A549 (cell line): ENCODE measurements at regions not wholly inside any gene's neighbourhood (a gene's known extent, or its start where the extent isn't known, plus 50 kb on each side); places are given as distances from the start of the nearest gene placed in this dataset.

Experiments
- CBX2 ChIP-seq: fragments of 200-600 bp; sonication (generic); IDR thresholded peaks from 2 replicates; pipeline ENCODE4 v1.6.1; 2016; ENCODE audit warnings: low read depth, mild to moderate bottlenecking, borderline replicate concordance
- CHD2 ChIP-seq: fragments of 150-350 bp; IDR thresholded peaks from 2 replicates; pipeline ENCODE4 v1.6.1; 2014; ENCODE audit warnings: low read length; ENCODE audit not compliant: partially characterized antibody
- CTCF ChIP-seq: fragments of >200 bp; sonication (Bioruptor Twin); formaldehyde crosslinking; IDR thresholded peaks from 3 replicates; pipeline ENCODE4 v1.5.1; 2016
- EP300 ChIP-seq, 2 experiments: fragments of >200 bp; sonication (Bioruptor Twin); formaldehyde crosslinking; IDR thresholded peaks; 2 replicates in 1 of 2; 3 replicates in 1 of 2; pipeline ENCODE4 v1.6.1; 2016 to 2017
- MAFK ChIP-seq: fragments of 450-650 bp; IDR thresholded peaks from 2 replicates; pipeline ENCODE4 v1.6.1; 2014; ENCODE audit not compliant: partially characterized antibody
- MAX ChIP-seq: IDR thresholded peaks from 2 replicates; pipeline ENCODE4 v1.6.1; 2012
- POLR2A ChIP-seq: IDR thresholded peaks from 2 replicates; pipeline ENCODE4 v1.6.1; 2012; ENCODE audit warnings: mild to moderate bottlenecking, low read length
- RCOR1 ChIP-seq: fragments of 150-350 bp; IDR thresholded peaks from 2 replicates; pipeline ENCODE4 v1.6.1; 2014; ENCODE audit warnings: antibody characterized with exemption, low read length, low read depth
- REST ChIP-seq: fragments of 200-600 bp; sonication (generic); IDR thresholded peaks from 2 replicates; pipeline ENCODE4 v1.6.1; 2016; ENCODE audit warnings: antibody characterized with exemption, mild to moderate bottlenecking, moderate library complexity
- TP53 ChIP-seq: fragments of 250-450 bp; sonication (Bioruptor Pico); IDR thresholded peaks from 2 replicates; pipeline ENCODE4 v1.5.0; 2021; ENCODE audit warnings: mild to moderate bottlenecking, moderate library complexity
- ZFP36 ChIP-seq: fragments of 450-650 bp; IDR thresholded peaks from 2 replicates; pipeline ENCODE4 v1.6.1; 2014; ENCODE audit warnings: borderline replicate concordance; ENCODE audit not compliant: partially characterized antibody

GRCh38 chr6:163671355-163671754, 256.8 kb downstream of the QKI start:
- TF ChIP-seq CHD2 (no peak), CTCF (no peak), MAFK (no peak), RCOR1 (no peak), MAX (no peak), POLR2A (no peak), CBX2 (no peak), TP53 (CRISPR knock-in tag) (no peak), ZFP36 (no peak), REST (no peak), EP300 (IDR thresholded peaks at IDR 0.05) (no peak)
